Neural cell (in vitro differentiated cells): ENCODE measurements at regions not wholly inside any gene's neighbourhood (a gene's known extent, or its start where the extent isn't known, plus 50 kb on each side); places are given as distances from the start of the nearest gene placed in this dataset.

Experiments used
- H2AFZ ChIP-seq: fragments of 200-600, 300-800 bp; sonication (generic), shearing (Covaris generic); 2 replicates; pipeline ENCODE4 v1.6.0; 2014; ENCODE audit warnings: low read depth, mild to moderate bottlenecking, antibody characterized with exemption, low read length, moderate library complexity
- H3F3A ChIP-seq: fragments of 200-600 bp; shearing (Covaris generic); 2 replicates; pipeline ENCODE4 v1.6.1; 2016; ENCODE audit warnings: mild to moderate bottlenecking, moderate library complexity, mixed read lengths, antibody characterized with exemption, low read length; ENCODE audit not compliant: insufficient read depth, poor library complexity, severe bottlenecking
- H3K27ac ChIP-seq: fragments of 200-600, 300-800 bp; sonication (generic), shearing (Covaris generic); 2 replicates; pipeline ENCODE4 v1.5.1; 2014; ENCODE audit warnings: mild to moderate bottlenecking, low read length, moderate library complexity
- H3K27me3 ChIP-seq: fragments of 300-800, 200-600 bp; sonication (generic), shearing (Covaris generic); 2 replicates; pipeline ENCODE4 v1.6.0; 2014; ENCODE audit warnings: mild to moderate bottlenecking, low read depth, low read length, moderate library complexity; ENCODE audit not compliant: insufficient read depth
- H3K36me3 ChIP-seq: fragments of 300-800, 200-600 bp; sonication (generic), shearing (Covaris generic); 2 replicates; pipeline ENCODE4 v1.5.1; 2014; ENCODE audit warnings: mild to moderate bottlenecking, antibody characterized with exemption, low read length, moderate library complexity; ENCODE audit not compliant: insufficient read depth
- H3K4me2 ChIP-seq: fragments of 300-800, 200-600 bp; sonication (generic), shearing (Covaris generic); 2 replicates; pipeline ENCODE4 v1.6.0; 2014; ENCODE audit warnings: mild to moderate bottlenecking, low read length
- H3K4me3 ChIP-seq: fragments of 300-800, 200-600 bp; sonication (generic), shearing (Covaris generic); 2 replicates; pipeline ENCODE4 v1.5.1; 2014; ENCODE audit warnings: mild to moderate bottlenecking, low read length, moderate library complexity
- H3K79me2 ChIP-seq: fragments of 200-600 bp; shearing (Covaris generic); replicated peaks from 2 replicates; pipeline ENCODE4 v1.6.0; 2014; ENCODE audit warnings: mild to moderate bottlenecking, low read length, moderate library complexity; ENCODE audit not compliant: insufficient read depth
- H3K9ac ChIP-seq: fragments of 300-800, 200-600 bp; sonication (generic), shearing (Covaris generic); 2 replicates; pipeline ENCODE4 v1.6.1; 2016; ENCODE audit warnings: mild to moderate bottlenecking, low read length, mixed read lengths
- H3K9me2 ChIP-seq: fragments of 200-600 bp; shearing (Covaris generic); 2 replicates; pipeline ENCODE4 v1.6.1; 2016; ENCODE audit warnings: mild to moderate bottlenecking, low read length, mixed read lengths; ENCODE audit not compliant: insufficient read depth
- H3K9me3 ChIP-seq: fragments of 200-600, 300-800 bp; sonication (generic), shearing (Covaris generic); 2 replicates; pipeline ENCODE4 v1.6.1; 2016; ENCODE audit warnings: mild to moderate bottlenecking, mixed run types, low read length, moderate library complexity, mixed read lengths
- H4K20me1 ChIP-seq: fragments of 200-600 bp; shearing (Covaris generic); 2 replicates; pipeline ENCODE4 v1.6.1; 2016; ENCODE audit warnings: mild to moderate bottlenecking, mixed run types; ENCODE audit not compliant: insufficient read depth
- CTCF ChIP-seq: fragments of 450-650 bp; IDR thresholded peaks from 2 replicates; pipeline ENCODE4 v1.5.1; 2014; ENCODE audit warnings: antibody characterized with exemption, mild to moderate bottlenecking, moderate library complexity; ENCODE audit not compliant: poor library complexity, severe bottlenecking
- EP300 ChIP-seq: fragments of 450-650 bp; conservative IDR thresholded peaks from 2 replicates; pipeline ENCODE4 v1.6.1; 2014; ENCODE audit warnings: antibody characterized with exemption, mild to moderate bottlenecking, moderate library complexity; ENCODE audit not compliant: poor library complexity, severe bottlenecking
- EZH2 ChIP-seq: fragments of 200-600, 300-800 bp; shearing (Covaris generic), sonication (generic); IDR thresholded peaks from 2 replicates; pipeline ENCODE4 v1.6.1; 2014; ENCODE audit warnings: antibody characterized with exemption, low read length, borderline replicate concordance, mild to moderate bottlenecking; ENCODE audit not compliant: insufficient read depth, poor library complexity, severe bottlenecking
- MXI1 ChIP-seq: fragments of 450-650 bp; conservative IDR thresholded peaks from 2 replicates; pipeline ENCODE4 v1.6.1; 2014; ENCODE audit warnings: antibody characterized with exemption, mild to moderate bottlenecking; ENCODE audit not compliant: poor library complexity, severe bottlenecking
- POLR2AphosphoS5 ChIP-seq: IDR thresholded peaks from 2 replicates; pipeline ENCODE4 v1.6.1; 2012
- RAD21 ChIP-seq: fragments of 450-650 bp; conservative IDR thresholded peaks from 2 replicates; pipeline ENCODE4 v1.6.1; 2014; ENCODE audit warnings: antibody characterized with exemption, mild to moderate bottlenecking, moderate library complexity
- REST ChIP-seq: IDR thresholded peaks from 2 replicates; pipeline ENCODE4 v1.6.1; 2012; ENCODE audit warnings: borderline replicate concordance
- SMC3 ChIP-seq: fragments of 450-650 bp; conservative IDR thresholded peaks from 2 replicates; pipeline ENCODE4 v1.6.1; 2014; ENCODE audit warnings: antibody characterized with exemption, mild to moderate bottlenecking, moderate library complexity; ENCODE audit not compliant: poor library complexity
- TAF1 ChIP-seq: IDR thresholded peaks from 2 replicates; pipeline ENCODE4 v1.6.1; 2012; ENCODE audit warnings: low read depth

- no peaks in the 10 kb centered on the region for H3K27me3 ChIP-seq
- no peak overlapping the region for H3K27ac ChIP-seq
- H2AFZ ChIP-seq, result no peak overlapping the region
- H3K4me2 ChIP-seq, result no peak overlapping the region
- no peaks in the 10 kb centered on the region for H4K20me1 ChIP-seq
- H3K36me3 ChIP-seq, result no peaks in the 10 kb centered on the region
- TF ChIP-seq REST (no peak), EP300 (no peak), POLR2AphosphoS5 (no peak), TAF1 (no peak), MXI1 (no peak), CTCF (no peak), EZH2 (no peak), SMC3 (no peak)
- no peaks in the 10 kb centered on the region for H3K9me3 ChIP-seq
- H3K79me2 ChIP-seq, result no peaks in the 10 kb centered on the region
- no peak overlapping the region for H3K9ac ChIP-seq
- H3K4me3 ChIP-seq, result no peak overlapping the region
- H3F3A ChIP-seq, result no peaks in the 10 kb centered on the region
- no peaks in the 10 kb centered on the region for H3K9me2 ChIP-seq
Measured at GRCh38 chr5:108606185-108606584, 141.5 kb upstream of the FER start.

GRCh38 chr5:108602830-108603229 is 144.9 kb upstream of the FER start:
- Histone ChIP-seq H3K79me2 (no peaks in the 10 kb centered on the region), H3K4me2 (no peak overlapping the region), H3K4me3 (no peak overlapping the region), H3K9me3 (no peaks in the 10 kb centered on the region), H3F3A (no peaks in the 10 kb centered on the region), H2AFZ (no peak overlapping the region), H3K9me2 (no peaks in the 10 kb centered on the region), H3K9ac (no peak overlapping the region), H3K27me3 (no peaks in the 10 kb centered on the region), H3K27ac (no peak overlapping the region), H3K36me3 (no peaks in the 10 kb centered on the region), H4K20me1 (no peaks in the 10 kb centered on the region)
- no peak for TF ChIP-seq SMC3
- TF ChIP-seq RAD21, result no peak
- TF ChIP-seq MXI1, result no peak
- no peak for TF ChIP-seq EP300
- TF ChIP-seq EZH2, result no peak
- no peak for TF ChIP-seq CTCF
- TF ChIP-seq POLR2AphosphoS5, result no peak
- no peak for TF ChIP-seq REST
- no peak for TF ChIP-seq TAF1
